HepG2 (cell line): ENCODE measurements at regions not wholly inside any gene's neighbourhood (a gene's known extent, or its start where the extent isn't known, plus 50 kb on each side); places are given as distances from the start of the nearest gene placed in this dataset.

Source experiments
- ARNTL ChIP-seq: sonication (generic); formaldehyde crosslinking; IDR thresholded peaks from 2 replicates; pipeline ENCODE4 v1.4.0; 2020; ENCODE audit warnings: mild to moderate bottlenecking, missing genetic modification reagents
- ELF4 ChIP-seq: sonication (generic); formaldehyde crosslinking; IDR thresholded peaks from 2 replicates; pipeline ENCODE4 v1.5.0; 2020; ENCODE audit warnings: missing genetic modification reagents, mild to moderate bottlenecking, moderate library complexity, borderline replicate concordance
- MED13 ChIP-seq: sonication (generic); formaldehyde crosslinking; IDR thresholded peaks from 2 replicates; pipeline ENCODE4 v1.5.0; 2020; ENCODE audit warnings: missing genetic modification reagents
- POLR2A ChIP-seq, 2 experiments: IDR thresholded peaks; 2 replicates each; pipeline ENCODE4 v1.6.1; 2011; ENCODE audit warnings: low read depth in 2 of 2, low read length in 2 of 2, mild to moderate bottlenecking in 1 of 2, moderate library complexity in 1 of 2; ENCODE audit not compliant: insufficient read depth in 1 of 2
- POLR2AphosphoS5 ChIP-seq: IDR thresholded peaks from 2 replicates; pipeline ENCODE4 v1.6.1; 2012; ENCODE audit warnings: low read depth, low read length
- RNF2 ChIP-seq: fragments of 450-650 bp; conservative IDR thresholded peaks from 2 replicates; pipeline ENCODE4 v1.6.1; 2016; ENCODE audit warnings: low read depth
- SNRNP70 ChIP-seq: fragments of 200-400 bp; formaldehyde crosslinking; IDR thresholded peaks from 2 replicates; pipeline ENCODE4 v1.6.1; 2017; ENCODE audit warnings: mild to moderate bottlenecking, low read depth, low read length, moderate library complexity
- YY1 ChIP-seq: IDR thresholded peaks from 2 replicates; pipeline ENCODE4 v1.6.1; 2011; ENCODE audit warnings: low read length, low read depth, moderate library complexity, mild to moderate bottlenecking; ENCODE audit not compliant: insufficient read depth, insufficient replicate concordance
- TF ChIP-seq, protein P1 (sequence below), 2 experiments: IDR thresholded peaks; 2 replicates each; pipeline ENCODE4 v1.6.1; 2011 to 2012; ENCODE audit warnings: low read length in 2 of 2, borderline replicate concordance in 1 of 2, low read depth in 1 of 2, mild to moderate bottlenecking in 1 of 2, moderate library complexity in 1 of 2
- TF ChIP-seq, protein P2 (sequence below): sonication (generic); formaldehyde crosslinking; IDR thresholded peaks from 2 replicates; pipeline ENCODE4 v1.4.0; 2020; ENCODE audit warnings: mild to moderate bottlenecking, missing genetic modification reagents
- TF ChIP-seq, protein P3 (sequence below): sonication (generic); formaldehyde crosslinking; IDR thresholded peaks from 2 replicates; pipeline ENCODE4 v1.5.0; 2020; ENCODE audit warnings: mild to moderate bottlenecking, missing genetic modification reagents, moderate library complexity
- TF ChIP-seq, protein P4 (sequence below): sonication (generic); IDR thresholded peaks from 2 replicates; pipeline ENCODE4 v1.6.1; 2016; ENCODE audit warnings: low read depth, borderline replicate concordance

DNA sequence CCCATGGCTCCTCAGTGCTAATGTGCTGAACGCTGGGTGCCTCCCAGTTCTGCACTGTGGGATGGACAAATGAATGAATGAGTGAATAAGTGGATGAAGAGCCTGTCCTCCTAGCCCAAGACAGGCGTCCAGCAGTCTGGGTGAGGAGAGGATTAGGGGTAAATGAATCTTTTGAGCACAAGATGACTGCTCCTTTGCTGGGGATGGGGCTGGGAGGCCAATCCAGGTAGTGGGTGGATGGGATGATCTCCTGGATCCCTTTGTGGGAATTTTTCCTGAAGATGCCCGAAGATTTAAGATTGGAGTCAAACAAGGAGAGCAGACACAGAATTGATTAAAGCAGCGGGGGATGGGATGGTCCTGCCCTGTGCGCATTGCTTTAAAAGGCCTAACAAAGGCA lies 65.3 kb upstream of the MLN start:
- TF ChIP-seq ELF4 (CRISPR knock-in tag) (no peak), RNF2 (no peak), POLR2A (IDR thresholded peaks at IDR 0.05; ENCODE audit: insufficient read depth in 1 of 2, low read depth in 2 of 2, low read length in 2 of 2) (no peak), SNRNP70 (no peak), YY1 (no peak), ARNTL (CRISPR knock-in tag) (no peak), POLR2AphosphoS5 (no peak), MED13 (CRISPR knock-in tag) (no peak)
- TF ChIP-seq, protein P1, sequence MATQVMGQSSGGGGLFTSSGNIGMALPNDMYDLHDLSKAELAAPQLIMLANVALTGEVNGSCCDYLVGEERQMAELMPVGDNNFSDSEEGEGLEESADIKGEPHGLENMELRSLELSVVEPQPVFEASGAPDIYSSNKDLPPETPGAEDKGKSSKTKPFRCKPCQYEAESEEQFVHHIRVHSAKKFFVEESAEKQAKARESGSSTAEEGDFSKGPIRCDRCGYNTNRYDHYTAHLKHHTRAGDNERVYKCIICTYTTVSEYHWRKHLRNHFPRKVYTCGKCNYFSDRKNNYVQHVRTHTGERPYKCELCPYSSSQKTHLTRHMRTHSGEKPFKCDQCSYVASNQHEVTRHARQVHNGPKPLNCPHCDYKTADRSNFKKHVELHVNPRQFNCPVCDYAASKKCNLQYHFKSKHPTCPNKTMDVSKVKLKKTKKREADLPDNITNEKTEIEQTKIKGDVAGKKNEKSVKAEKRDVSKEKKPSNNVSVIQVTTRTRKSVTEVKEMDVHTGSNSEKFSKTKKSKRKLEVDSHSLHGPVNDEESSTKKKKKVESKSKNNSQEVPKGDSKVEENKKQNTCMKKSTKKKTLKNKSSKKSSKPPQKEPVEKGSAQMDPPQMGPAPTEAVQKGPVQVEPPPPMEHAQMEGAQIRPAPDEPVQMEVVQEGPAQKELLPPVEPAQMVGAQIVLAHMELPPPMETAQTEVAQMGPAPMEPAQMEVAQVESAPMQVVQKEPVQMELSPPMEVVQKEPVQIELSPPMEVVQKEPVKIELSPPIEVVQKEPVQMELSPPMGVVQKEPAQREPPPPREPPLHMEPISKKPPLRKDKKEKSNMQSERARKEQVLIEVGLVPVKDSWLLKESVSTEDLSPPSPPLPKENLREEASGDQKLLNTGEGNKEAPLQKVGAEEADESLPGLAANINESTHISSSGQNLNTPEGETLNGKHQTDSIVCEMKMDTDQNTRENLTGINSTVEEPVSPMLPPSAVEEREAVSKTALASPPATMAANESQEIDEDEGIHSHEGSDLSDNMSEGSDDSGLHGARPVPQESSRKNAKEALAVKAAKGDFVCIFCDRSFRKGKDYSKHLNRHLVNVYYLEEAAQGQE (IDR thresholded peaks at IDR 0.05; ENCODE audit: borderline replicate concordance in 1 of 2, low read depth in 1 of 2, low read length in 2 of 2): no peak
- TF ChIP-seq, protein P2, sequence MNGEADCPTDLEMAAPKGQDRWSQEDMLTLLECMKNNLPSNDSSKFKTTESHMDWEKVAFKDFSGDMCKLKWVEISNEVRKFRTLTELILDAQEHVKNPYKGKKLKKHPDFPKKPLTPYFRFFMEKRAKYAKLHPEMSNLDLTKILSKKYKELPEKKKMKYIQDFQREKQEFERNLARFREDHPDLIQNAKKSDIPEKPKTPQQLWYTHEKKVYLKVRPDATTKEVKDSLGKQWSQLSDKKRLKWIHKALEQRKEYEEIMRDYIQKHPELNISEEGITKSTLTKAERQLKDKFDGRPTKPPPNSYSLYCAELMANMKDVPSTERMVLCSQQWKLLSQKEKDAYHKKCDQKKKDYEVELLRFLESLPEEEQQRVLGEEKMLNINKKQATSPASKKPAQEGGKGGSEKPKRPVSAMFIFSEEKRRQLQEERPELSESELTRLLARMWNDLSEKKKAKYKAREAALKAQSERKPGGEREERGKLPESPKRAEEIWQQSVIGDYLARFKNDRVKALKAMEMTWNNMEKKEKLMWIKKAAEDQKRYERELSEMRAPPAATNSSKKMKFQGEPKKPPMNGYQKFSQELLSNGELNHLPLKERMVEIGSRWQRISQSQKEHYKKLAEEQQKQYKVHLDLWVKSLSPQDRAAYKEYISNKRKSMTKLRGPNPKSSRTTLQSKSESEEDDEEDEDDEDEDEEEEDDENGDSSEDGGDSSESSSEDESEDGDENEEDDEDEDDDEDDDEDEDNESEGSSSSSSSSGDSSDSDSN: no peak
- TF ChIP-seq, protein P3, sequence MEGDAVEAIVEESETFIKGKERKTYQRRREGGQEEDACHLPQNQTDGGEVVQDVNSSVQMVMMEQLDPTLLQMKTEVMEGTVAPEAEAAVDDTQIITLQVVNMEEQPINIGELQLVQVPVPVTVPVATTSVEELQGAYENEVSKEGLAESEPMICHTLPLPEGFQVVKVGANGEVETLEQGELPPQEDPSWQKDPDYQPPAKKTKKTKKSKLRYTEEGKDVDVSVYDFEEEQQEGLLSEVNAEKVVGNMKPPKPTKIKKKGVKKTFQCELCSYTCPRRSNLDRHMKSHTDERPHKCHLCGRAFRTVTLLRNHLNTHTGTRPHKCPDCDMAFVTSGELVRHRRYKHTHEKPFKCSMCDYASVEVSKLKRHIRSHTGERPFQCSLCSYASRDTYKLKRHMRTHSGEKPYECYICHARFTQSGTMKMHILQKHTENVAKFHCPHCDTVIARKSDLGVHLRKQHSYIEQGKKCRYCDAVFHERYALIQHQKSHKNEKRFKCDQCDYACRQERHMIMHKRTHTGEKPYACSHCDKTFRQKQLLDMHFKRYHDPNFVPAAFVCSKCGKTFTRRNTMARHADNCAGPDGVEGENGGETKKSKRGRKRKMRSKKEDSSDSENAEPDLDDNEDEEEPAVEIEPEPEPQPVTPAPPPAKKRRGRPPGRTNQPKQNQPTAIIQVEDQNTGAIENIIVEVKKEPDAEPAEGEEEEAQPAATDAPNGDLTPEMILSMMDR (CRISPR knock-in tag): no peak
- TF ChIP-seq, protein P4, sequence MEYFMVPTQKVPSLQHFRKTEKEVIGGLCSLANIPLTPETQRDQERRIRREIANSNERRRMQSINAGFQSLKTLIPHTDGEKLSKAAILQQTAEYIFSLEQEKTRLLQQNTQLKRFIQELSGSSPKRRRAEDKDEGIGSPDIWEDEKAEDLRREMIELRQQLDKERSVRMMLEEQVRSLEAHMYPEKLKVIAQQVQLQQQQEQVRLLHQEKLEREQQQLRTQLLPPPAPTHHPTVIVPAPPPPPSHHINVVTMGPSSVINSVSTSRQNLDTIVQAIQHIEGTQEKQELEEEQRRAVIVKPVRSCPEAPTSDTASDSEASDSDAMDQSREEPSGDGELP: no peak
